Muscle of leg (tissue), 3 donors: ENCODE measurements at regions not wholly inside any gene's neighbourhood (a gene's known extent, or its start where the extent isn't known, plus 50 kb on each side); places are given as distances from the start of the nearest gene placed in this dataset.
A peak's percentile ranks its signal among the peaks of the same experiment; 100 is the strongest.

Experiments
- DNase-seq: peaks from one replicate; pipeline ENCODE4 v3.0.0; 2013
- H3K27ac ChIP-seq: one replicate; pipeline ENCODE4 v1.5.1; 2013; ENCODE audit warnings: mild to moderate bottlenecking, low read length, control low read depth
- H3K27me3 ChIP-seq: one replicate; pipeline ENCODE4 v1.6.1; 2013; ENCODE audit warnings: low read length; ENCODE audit not compliant: control insufficient read depth, insufficient read depth
- H3K36me3 ChIP-seq: one replicate; pipeline ENCODE4 v1.6.1; 2013; ENCODE audit warnings: low read length; ENCODE audit not compliant: control insufficient read depth, insufficient read depth
- H3K4me1 ChIP-seq: one replicate; pipeline ENCODE4 v1.6.1; 2013; ENCODE audit warnings: low read length; ENCODE audit not compliant: control insufficient read depth, insufficient read depth
- H3K4me3 ChIP-seq: one replicate; pipeline ENCODE4 v1.5.1; 2013; ENCODE audit warnings: low read length, control low read depth
- H3K9me3 ChIP-seq: replicated peaks from 2 replicates; pipeline ENCODE4 v1.6.1; 2013; ENCODE audit warnings: low read depth, low read length; ENCODE audit not compliant: control insufficient read depth
- WGBS: methylation state at CpG from one replicate; pipeline ENCODE4 v1.1.5; 2013; ENCODE audit warnings: missing lambda C conversion rate; ENCODE audit not compliant: insufficient coverage; 5-methylcytosine and 5-hydroxymethylcytosine counted together

DNA sequence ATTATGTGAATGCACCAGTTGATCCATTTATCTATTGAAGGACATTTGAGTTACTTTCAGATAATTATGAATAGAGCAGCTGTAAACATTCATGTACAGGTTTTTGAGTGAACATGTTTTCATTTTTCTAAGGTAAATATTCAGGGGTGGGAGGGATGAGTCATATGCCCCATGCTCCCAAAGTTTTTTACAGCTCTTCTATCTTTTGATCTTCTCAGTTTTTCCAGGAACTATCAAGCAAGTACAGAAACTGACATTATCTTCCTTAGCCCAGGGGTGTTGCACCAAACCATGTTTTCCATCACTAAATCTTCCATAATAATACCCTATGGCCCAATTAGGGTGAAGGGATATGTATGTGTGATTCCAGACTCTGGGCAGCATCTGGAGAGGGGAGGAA, 384.5 kb downstream of the EMP1 start:
- Histone ChIP-seq H3K9me3 (no peaks in the 10 kb centered on the region), H3K4me3 (no peak overlapping the region), H3K4me1 (no peaks in the 10 kb centered on the region), H3K27ac (no peak overlapping the region), H3K36me3 (no peaks in the 10 kb centered on the region), H3K27me3 (no peaks in the 10 kb centered on the region)
- no peak for DNase-seq

GRCh38 chr12:13580206-13580605, 383.7 kb downstream of the EMP1 start:
- Histone ChIP-seq H3K27me3 (no peaks in the 10 kb centered on the region), H3K9me3 (no peaks in the 10 kb centered on the region), H3K4me3 (no peak overlapping the region), H3K27ac (no peak overlapping the region), H3K36me3 (no peaks in the 10 kb centered on the region), H3K4me1 (no peaks in the 10 kb centered on the region)
- WGBS, result no CpG with 5 or more reads among the region's 1 CpG
- DNase-seq, result no peak

GRCh38 chr12:13576935-13577500, 380.5 kb downstream of the EMP1 start:
- Histone ChIP-seq H3K4me3 (no peak overlapping the region), H3K9me3 (no peaks in the 10 kb centered on the region), H3K36me3 (no peaks in the 10 kb centered on the region), H3K4me1 (no peaks in the 10 kb centered on the region), H3K27me3 (no peaks in the 10 kb centered on the region), H3K27ac (no peak overlapping the region)
- 89% methylated on average over 3 of the region's 3 CpGs for WGBS
- DNase-seq, result no peak

- whole genome bisulfite sequencing, result no CpG with 5 or more reads among the region's 3 CpGs
- H3K36me3 ChIP-seq, result no peaks in the 10 kb centered on the region
- H3K27me3 ChIP-seq, result no peaks in the 10 kb centered on the region
- no peak overlapping the region for H3K4me3 ChIP-seq
- H3K4me1 ChIP-seq, result no peaks in the 10 kb centered on the region
- H3K9me3 ChIP-seq, result no peaks in the 10 kb centered on the region
- no peak for DNase-seq
- no peak overlapping the region for H3K27ac ChIP-seq
Measured at GRCh38 chr12:13573698-13574321, 377.3 kb downstream of the EMP1 start.

GRCh38 chr12:13571035-13571434, 374.5 kb downstream of the EMP1 start:
- H3K4me1 ChIP-seq, result no peaks in the 10 kb centered on the region
- H3K27ac ChIP-seq, result no peak overlapping the region
- no peaks in the 10 kb centered on the region for H3K36me3 ChIP-seq
- H3K4me3 ChIP-seq, result no peak overlapping the region
- H3K9me3 ChIP-seq, result no peaks in the 10 kb centered on the region
- no peak for DNase-seq
- H3K27me3 ChIP-seq, result no peaks in the 10 kb centered on the region
- no CpG with 5 or more reads among the region's 2 CpGs for WGBS

DNA sequence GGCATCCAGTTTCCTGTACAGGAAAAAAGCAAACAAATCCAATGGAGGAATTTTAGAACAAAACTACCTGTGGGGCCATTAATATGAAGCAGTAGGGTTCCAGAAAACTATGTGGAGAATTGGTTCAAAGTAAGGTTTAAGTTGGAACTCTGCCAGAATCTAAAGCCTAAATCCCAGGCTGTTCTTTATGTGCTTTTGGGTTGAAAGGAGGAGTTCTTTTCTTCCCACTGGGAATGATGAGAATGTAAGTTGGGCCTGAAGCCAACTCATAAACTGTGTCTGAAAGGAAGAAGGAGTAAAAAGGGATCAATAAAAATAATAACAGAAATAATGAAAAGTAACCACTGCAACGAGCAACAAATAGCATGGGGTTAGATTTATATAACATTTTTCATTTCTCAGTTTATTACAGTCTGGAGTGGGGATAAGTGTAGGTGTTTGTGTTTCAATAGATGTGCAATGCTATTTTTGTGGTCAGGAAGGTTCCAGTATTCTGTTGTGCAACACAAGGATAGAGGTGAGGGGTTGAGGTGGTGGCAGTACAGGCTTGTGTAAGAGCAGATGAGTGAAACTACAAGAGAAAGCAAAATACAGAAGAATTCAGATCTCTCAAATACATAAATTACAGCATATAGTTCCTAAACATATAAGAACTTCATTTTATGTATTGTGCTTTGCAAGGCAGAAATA, 373.6 kb downstream of the EMP1 start:
- peak; percentile 7 for DNase-seq
- Histone ChIP-seq H3K4me1 (no peaks in the 10 kb centered on the region), H3K4me3 (no peak overlapping the region), H3K27ac (no peak overlapping the region), H3K36me3 (no peaks in the 10 kb centered on the region), H3K27me3 (no peaks in the 10 kb centered on the region), H3K9me3 (no peaks in the 10 kb centered on the region)
- no CpG with 5 or more reads among the region's 1 CpG for WGBS

DNA sequence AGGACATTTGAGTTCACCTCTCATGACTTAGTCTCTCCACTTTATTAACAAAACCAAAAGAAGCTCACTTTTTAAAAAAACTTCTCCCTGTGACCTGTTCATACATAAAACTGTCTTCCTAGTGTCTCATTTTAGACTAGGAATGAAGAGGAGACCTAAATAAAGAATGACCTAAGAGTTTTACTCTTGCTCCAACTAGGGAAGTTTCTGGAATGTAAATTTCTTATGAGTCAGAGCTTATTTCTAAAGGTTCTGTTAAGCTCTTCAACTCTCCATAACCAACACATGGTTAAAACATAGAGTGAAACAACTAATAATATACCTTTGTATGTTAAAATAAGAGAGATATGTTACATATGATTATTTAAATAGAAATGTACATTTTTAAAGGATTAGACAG, 369.8 kb downstream of the EMP1 start:
- H3K36me3 ChIP-seq, result no peaks in the 10 kb centered on the region
- no peaks in the 10 kb centered on the region for H3K4me1 ChIP-seq
- no peak for DNase-seq
- H3K9me3 ChIP-seq, result no peaks in the 10 kb centered on the region
- no peak overlapping the region for H3K4me3 ChIP-seq
- H3K27ac ChIP-seq, result no peak overlapping the region
- no peaks in the 10 kb centered on the region for H3K27me3 ChIP-seq

DNA sequence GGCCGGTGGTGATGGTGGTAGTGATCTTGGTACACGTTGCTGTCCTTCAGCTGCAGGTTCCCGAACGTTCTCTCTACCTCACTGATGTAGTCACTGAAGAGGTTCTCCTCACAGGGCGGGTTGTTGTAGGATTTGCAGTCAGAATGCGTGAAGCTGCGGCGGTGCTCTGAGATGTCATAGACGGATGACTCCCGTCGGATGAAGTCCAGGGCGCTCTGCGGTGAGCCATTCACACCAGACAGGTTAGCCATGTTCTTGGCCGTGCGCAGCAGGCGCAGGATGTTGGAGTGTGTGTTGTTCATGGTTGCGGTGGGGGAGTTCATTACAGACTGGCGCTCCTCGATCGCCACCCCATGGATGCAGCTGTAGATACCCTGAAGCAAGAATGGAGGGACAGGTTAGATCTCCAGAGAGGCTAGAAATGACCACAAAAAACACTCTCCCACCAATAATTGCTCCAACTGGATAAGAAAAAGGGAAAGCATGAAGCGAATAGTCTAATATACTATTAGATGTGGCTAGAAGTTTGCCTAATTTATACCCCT, 367.8 kb downstream of the EMP1 start:
- 91% methylated on average over 12 of the region's 21 CpGs for WGBS

DNA sequence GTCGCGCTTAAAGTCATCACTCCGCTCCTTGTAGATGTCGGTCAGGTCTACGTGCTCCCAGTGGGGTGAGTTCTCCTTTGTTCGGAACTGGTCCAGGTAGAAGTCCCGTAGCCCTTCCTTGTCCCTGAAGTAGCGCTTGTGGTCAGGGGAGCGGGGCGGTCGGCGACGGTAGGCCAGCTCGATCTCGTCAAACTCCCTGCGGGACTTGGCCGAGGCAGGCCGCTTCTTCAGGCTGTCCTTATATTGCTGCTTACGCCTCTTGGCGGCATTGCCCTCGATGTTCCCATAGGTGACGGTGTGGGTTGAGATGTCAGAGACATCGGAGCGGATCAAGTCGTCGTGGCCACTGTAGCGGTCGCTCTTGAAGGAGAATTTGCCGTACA, 367.2 kb downstream of the EMP1 start:
- no peak for DNase-seq

More for the DNA sequence above, 367.8 kb downstream of the EMP1 start:
- no peaks in the 10 kb centered on the region for H3K36me3 ChIP-seq
- no peaks in the 10 kb centered on the region for H3K9me3 ChIP-seq
- H3K4me3 ChIP-seq, result no peak overlapping the region
- no peaks in the 10 kb centered on the region for H3K27me3 ChIP-seq
- no peaks in the 10 kb centered on the region for H3K4me1 ChIP-seq
- DNase-seq, result no peak
- H3K27ac ChIP-seq, result no peak overlapping the region

GRCh38 chr12:13562915-13563742, 366.6 kb downstream of the EMP1 start:
- no peak for DNase-seq
- Histone ChIP-seq H3K36me3 (no peaks in the 10 kb centered on the region), H3K4me1 (no peaks in the 10 kb centered on the region), H3K27ac (no peak overlapping the region), H3K9me3 (no peaks in the 10 kb centered on the region), H3K27me3 (no peaks in the 10 kb centered on the region), H3K4me3 (no peak overlapping the region)
- 95% methylated on average over 49 of the region's 53 CpGs for WGBS

More for the DNA sequence above, 367.2 kb downstream of the EMP1 start:
- H3K9me3 ChIP-seq, result no peaks in the 10 kb centered on the region
- H3K27me3 ChIP-seq, result no peaks in the 10 kb centered on the region
- H3K27ac ChIP-seq, result no peak overlapping the region
- WGBS, result 96% methylated on average over 29 of the region's 29 CpGs
- no peaks in the 10 kb centered on the region for H3K36me3 ChIP-seq
- H3K4me1 ChIP-seq, result no peaks in the 10 kb centered on the region
- H3K4me3 ChIP-seq, result no peak overlapping the region
